ENCODE measurements at regions not wholly inside any gene's neighbourhood (a gene's known extent, or its start where the extent isn't known, plus 50 kb on each side); places are given as distances from the start of the nearest gene placed in this dataset.

- no peak for TF ChIP-seq CTCF (IDR thresholded peaks at IDR 0.05; ENCODE audit: partially characterized antibody, unreplicated experiment)
- H3K4me1 Mint-ChIP-seq (ENCODE audit: low read depth, unreplicated experiment), result no peaks in the 10 kb centered on the region
- no peaks in the 10 kb centered on the region for H3K36me3 Mint-ChIP-seq (ENCODE audit: unreplicated experiment)
- no peak overlapping the region for H3K4me3 Mint-ChIP-seq (ENCODE audit: unreplicated experiment)
- no peak overlapping the region for H3K27ac Mint-ChIP-seq (ENCODE audit: unreplicated experiment)
- no peak for DNase-seq
- H3K9me3 Mint-ChIP-seq (ENCODE audit: unreplicated experiment), result no peaks in the 10 kb centered on the region
- H3K27me3 Mint-ChIP-seq (ENCODE audit: unreplicated experiment), result no peaks in the 10 kb centered on the region
Measured at GRCh38 chr4:43276321-43276720, 383.8 kb downstream of the GRXCR1 start.

DNA sequence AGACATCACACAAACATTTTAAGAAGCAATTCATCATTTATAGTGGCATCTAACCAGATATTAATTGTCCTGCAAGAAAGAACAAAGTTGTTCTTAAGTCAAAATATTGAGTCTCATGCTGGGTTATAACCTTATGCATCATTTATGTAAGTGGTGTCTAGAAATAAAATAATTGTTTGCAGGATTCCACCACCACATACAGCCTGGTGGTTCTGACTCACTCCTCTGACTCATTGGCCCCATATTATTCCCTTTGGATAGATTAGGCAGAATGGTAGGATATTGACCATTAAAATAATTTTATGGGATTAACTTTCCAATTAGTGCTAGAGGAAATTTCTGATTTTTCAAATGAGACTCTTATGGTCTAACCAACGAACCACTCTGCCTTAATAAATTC, 384.5 kb downstream of the GRXCR1 start:
- Mint-ChIP-seq H3K27ac (ENCODE audit: unreplicated experiment) (no peak overlapping the region), H3K4me3 (ENCODE audit: unreplicated experiment) (no peak overlapping the region), H3K36me3 (ENCODE audit: unreplicated experiment) (no peaks in the 10 kb centered on the region), H3K4me1 (ENCODE audit: low read depth, unreplicated experiment) (no peaks in the 10 kb centered on the region), H3K27me3 (ENCODE audit: unreplicated experiment) (no peaks in the 10 kb centered on the region), H3K9me3 (ENCODE audit: unreplicated experiment) (no peaks in the 10 kb centered on the region)
- no peak for DNase-seq
- no peak for TF ChIP-seq CTCF (IDR thresholded peaks at IDR 0.05; ENCODE audit: partially characterized antibody, unreplicated experiment)

- H3K4me1 Mint-ChIP-seq (ENCODE audit: low read depth, unreplicated experiment), result no peaks in the 10 kb centered on the region
- no peak overlapping the region for H3K27ac Mint-ChIP-seq (ENCODE audit: unreplicated experiment)
- H3K4me3 Mint-ChIP-seq (ENCODE audit: unreplicated experiment), result no peak overlapping the region
- DNase-seq, result no peak
- no peaks in the 10 kb centered on the region for H3K27me3 Mint-ChIP-seq (ENCODE audit: unreplicated experiment)
- H3K9me3 Mint-ChIP-seq (ENCODE audit: unreplicated experiment), result no peaks in the 10 kb centered on the region
- no peaks in the 10 kb centered on the region for H3K36me3 Mint-ChIP-seq (ENCODE audit: unreplicated experiment)
- TF ChIP-seq CTCF (IDR thresholded peaks at IDR 0.05; ENCODE audit: partially characterized antibody, unreplicated experiment), result no peak
Measured at GRCh38 chr4:43282534-43282933, 390.0 kb downstream of the GRXCR1 start.

DNA sequence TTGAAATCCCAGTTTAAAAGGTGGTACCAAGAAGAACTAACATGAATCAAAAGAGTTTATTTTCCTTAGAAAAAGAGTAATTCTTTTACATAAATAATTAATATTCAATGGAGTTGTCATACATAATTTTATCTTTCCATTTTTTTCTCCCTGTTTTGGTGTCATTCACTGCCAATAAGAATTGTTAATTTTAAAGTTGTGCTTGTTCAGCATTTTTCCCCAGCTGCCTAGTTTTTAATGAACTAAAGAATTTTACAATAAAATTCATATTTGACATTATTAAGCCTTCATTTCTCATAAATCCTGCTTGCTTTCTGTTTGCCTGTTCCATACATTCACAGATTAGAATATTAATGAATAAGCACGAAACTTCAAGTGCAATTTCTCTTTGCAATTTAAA, 393.6 kb downstream of the GRXCR1 start:
- Mint-ChIP-seq H3K9me3 (ENCODE audit: unreplicated experiment) (no peaks in the 10 kb centered on the region), H3K4me1 (ENCODE audit: low read depth, unreplicated experiment) (no peaks in the 10 kb centered on the region), H3K4me3 (ENCODE audit: unreplicated experiment) (no peak overlapping the region), H3K27me3 (ENCODE audit: unreplicated experiment) (no peaks in the 10 kb centered on the region), H3K27ac (ENCODE audit: unreplicated experiment) (no peak overlapping the region), H3K36me3 (ENCODE audit: unreplicated experiment) (no peaks in the 10 kb centered on the region)
- DNase-seq, result no peak
- TF ChIP-seq CTCF (IDR thresholded peaks at IDR 0.05; ENCODE audit: partially characterized antibody, unreplicated experiment), result no peak

DNA sequence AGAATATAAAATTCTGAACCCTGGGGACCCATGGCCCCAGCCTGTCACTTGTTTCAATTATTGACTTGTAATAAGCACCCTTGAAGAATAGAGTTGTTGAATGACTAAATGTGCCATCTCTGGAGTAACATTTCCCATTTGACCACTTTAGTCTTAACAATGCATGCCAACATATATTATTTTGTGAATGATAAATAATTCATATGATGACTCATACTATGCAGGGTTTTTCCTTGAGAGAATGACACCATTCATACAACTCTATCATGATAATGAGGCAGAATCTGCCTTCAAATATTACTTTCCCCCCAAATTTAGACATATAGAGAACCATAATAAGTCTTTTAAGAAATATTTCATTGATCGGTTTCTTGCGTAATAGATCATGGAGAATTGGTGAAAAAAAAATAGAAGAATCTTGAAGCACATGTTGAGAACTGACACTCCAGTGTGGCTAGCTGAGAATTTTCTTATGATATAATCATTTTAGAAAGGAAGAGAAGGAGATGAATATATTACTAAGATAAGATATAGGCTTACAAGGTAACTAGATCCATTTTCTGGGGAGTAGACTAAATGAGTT, 404.5 kb downstream of the GRXCR1 start:
- no peaks in the 10 kb centered on the region for H3K27me3 Mint-ChIP-seq (ENCODE audit: unreplicated experiment)
- H3K9me3 Mint-ChIP-seq (ENCODE audit: unreplicated experiment), result no peaks in the 10 kb centered on the region
- TF ChIP-seq CTCF (IDR thresholded peaks at IDR 0.05; ENCODE audit: partially characterized antibody, unreplicated experiment), result no peak
- H3K36me3 Mint-ChIP-seq (ENCODE audit: unreplicated experiment), result no peaks in the 10 kb centered on the region
- H3K27ac Mint-ChIP-seq (ENCODE audit: unreplicated experiment), result no peak overlapping the region
- H3K4me1 Mint-ChIP-seq (ENCODE audit: low read depth, unreplicated experiment), result no peaks in the 10 kb centered on the region
- no peak overlapping the region for H3K4me3 Mint-ChIP-seq (ENCODE audit: unreplicated experiment)
- no peak for DNase-seq
